Rectal smooth muscle tissue (tissue), 1 donor: ENCODE measurements at regions not wholly inside any gene's neighbourhood (a gene's known extent, or its start where the extent isn't known, plus 50 kb on each side); places are given as distances from the start of the nearest gene placed in this dataset.
A peak's percentile ranks its signal among the peaks of the same experiment; 100 is the strongest.

Experiments
- H3K27ac ChIP-seq: one replicate; pipeline ENCODE4 v1.7.0; 2013; ENCODE audit warnings: low read depth, low read length, inconsistent platforms
- H3K27me3 ChIP-seq: one replicate; pipeline ENCODE4 v1.7.0; 2013; ENCODE audit warnings: low read length; ENCODE audit not compliant: control insufficient read depth, insufficient read depth
- H3K36me3 ChIP-seq: one replicate; pipeline ENCODE4 v1.7.0; 2013; ENCODE audit warnings: low read length; ENCODE audit not compliant: control insufficient read depth, insufficient read depth
- H3K4me1 ChIP-seq: one replicate; pipeline ENCODE4 v1.7.0; 2013; ENCODE audit warnings: low read length; ENCODE audit not compliant: control insufficient read depth, insufficient read depth
- H3K4me3 ChIP-seq: one replicate; pipeline ENCODE4 v1.7.0; 2013; ENCODE audit warnings: low read length
- H3K9ac ChIP-seq: one replicate; pipeline ENCODE4 v1.7.0; 2013; ENCODE audit warnings: low read length

DNA sequence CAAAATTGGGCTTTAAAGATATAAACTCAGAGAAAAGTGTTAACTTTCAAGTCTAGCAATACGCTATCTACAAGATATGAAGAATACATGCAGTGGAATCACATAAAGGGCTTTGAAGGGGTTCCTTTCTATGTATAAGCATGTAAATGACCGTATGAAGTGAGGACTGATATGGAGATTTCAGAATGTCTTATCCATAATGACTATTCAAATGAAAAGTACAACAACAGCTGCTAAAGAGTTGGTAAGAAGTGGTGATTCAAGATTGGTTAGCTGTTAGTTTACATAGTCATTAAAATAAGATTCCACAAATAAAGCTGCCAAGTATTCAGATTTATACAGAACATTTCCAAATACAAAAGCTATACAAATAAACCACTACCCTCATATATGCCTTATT lies 153.4 kb upstream of the STARD13 start:
- H3K36me3 ChIP-seq = no peaks in the 10 kb centered on the region
- no peak overlapping the region for H3K4me3 ChIP-seq
- H3K4me1 ChIP-seq = no peaks in the 10 kb centered on the region
- H3K27me3 ChIP-seq = no peaks in the 10 kb centered on the region
- no peak overlapping the region for H3K27ac ChIP-seq
- no peak overlapping the region for H3K9ac ChIP-seq

DNA sequence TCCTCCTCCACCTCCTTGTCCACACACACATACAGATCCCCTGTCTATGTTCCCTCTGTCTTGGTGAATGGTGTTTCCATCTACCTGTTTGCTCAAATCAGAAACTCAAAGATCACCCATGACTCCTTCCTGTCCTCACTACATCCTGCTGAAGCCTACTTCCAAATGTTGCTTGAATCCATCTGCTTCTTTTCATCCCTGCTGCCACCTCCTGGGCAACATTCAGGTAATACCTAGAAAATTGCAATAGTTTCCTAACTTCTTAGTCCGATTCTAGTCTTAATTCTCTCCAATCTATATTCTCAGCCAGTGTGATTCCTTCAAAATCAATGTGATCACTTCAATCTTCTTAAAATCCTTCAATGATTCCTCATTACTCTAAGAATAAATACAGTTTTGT lies 155.5 kb upstream of the STARD13 start:
- Histone ChIP-seq H3K4me3 (no peak overlapping the region), H3K9ac (no peak overlapping the region), H3K36me3 (no peaks in the 10 kb centered on the region), H3K27ac (no peak overlapping the region), H3K4me1 (no peaks in the 10 kb centered on the region), H3K27me3 (no peaks in the 10 kb centered on the region)

DNA sequence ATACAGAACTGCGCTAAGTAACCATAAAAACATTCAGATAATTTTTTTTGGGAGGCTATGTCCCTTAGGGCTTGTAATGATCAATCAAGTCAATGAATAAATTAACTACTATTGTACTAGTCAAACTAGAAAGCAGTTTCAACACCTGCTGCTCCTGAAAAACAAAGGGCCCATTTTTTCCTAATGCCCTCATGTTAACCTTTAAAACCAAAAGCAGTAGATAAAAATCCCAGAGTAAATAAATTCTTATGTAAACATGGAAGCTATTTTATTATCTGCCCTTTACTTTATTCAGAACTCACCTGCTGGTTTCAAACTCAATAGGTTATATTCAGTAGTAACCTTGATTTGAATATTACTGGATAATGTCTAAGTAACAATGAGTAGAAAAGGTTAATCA lies 159.5 kb upstream of the STARD13 start:
- no peaks in the 10 kb centered on the region for H3K27me3 ChIP-seq
- H3K27ac ChIP-seq = no peak overlapping the region
- peaks cover 3% of the 10 kb centered on the region for H3K4me1 ChIP-seq
- H3K9ac ChIP-seq = no peak overlapping the region
- no peak overlapping the region for H3K4me3 ChIP-seq
- no peaks in the 10 kb centered on the region for H3K36me3 ChIP-seq

DNA sequence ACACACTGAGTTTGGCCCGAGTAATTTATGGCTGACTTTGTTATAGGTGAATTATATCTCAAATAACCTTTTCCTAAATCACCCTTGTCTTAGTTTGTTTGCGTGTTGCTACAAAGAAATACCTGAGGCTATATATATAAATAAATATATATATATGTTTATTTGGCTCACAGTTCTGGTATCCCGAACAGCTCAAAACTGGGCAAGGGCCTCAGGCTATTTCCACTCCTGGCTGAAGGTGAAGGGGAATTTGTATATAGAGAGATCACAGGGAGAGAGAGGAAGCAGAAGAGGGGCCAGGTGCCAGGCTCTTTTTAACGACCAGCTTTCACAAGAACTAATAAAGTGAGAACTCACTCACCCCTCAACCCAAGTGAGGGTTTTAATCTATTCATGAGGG lies 159.9 kb upstream of the STARD13 start:
- peak overlapping the region; percentile 28 for H3K27ac ChIP-seq
- no peak overlapping the region for H3K9ac ChIP-seq
- no peaks in the 10 kb centered on the region for H3K36me3 ChIP-seq
- H3K27me3 ChIP-seq = no peaks in the 10 kb centered on the region
- no peak overlapping the region for H3K4me3 ChIP-seq
- H3K4me1 ChIP-seq = peaks cover 3% of the 10 kb centered on the region

DNA sequence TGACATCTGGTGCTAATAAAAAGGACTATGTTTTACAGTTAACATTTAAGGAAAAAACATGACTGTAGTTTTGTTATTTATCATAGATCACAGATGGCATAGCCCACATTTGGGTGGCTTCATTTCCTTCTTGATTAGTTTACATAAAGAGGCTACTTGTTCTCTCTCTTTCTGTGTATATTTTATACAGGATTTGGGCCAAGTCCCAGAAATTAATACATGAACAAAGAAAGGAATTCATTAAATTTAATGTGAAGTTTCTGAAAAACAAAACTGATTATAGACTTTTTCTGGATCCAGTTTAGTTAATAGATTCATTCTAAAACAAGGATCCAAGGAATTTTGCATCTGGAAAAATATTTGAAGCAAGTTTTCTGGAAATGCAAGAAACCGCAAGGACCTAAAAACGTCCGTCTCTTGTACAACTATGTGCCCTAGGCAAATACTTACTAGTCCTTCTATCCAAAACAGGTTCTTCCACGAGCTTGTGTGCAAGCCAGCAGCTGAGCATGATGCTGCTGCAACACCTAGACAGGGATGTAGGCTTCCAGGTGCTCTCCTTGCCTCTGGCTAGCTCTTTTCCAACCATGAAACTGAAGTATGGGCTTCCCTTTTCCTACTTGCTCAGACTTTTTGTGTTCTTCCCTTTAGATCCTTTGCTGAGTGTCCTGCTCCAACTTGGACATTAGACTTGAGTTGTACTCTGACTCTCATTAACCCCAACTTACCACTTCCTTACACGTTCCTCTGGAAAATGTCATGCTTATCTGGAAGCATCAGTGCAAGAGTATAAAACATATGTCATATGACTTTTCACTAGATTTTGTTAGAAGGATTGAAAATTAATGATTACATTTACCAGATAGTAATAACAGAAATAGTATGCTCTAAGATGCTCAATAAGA lies 161.5 kb upstream of the STARD13 start:
- H3K27ac ChIP-seq = no peak overlapping the region
- peaks cover 3% of the 10 kb centered on the region for H3K4me1 ChIP-seq
- no peaks in the 10 kb centered on the region for H3K36me3 ChIP-seq
- H3K4me3 ChIP-seq = no peak overlapping the region
- no peak overlapping the region for H3K9ac ChIP-seq
- H3K27me3 ChIP-seq = no peaks in the 10 kb centered on the region

DNA sequence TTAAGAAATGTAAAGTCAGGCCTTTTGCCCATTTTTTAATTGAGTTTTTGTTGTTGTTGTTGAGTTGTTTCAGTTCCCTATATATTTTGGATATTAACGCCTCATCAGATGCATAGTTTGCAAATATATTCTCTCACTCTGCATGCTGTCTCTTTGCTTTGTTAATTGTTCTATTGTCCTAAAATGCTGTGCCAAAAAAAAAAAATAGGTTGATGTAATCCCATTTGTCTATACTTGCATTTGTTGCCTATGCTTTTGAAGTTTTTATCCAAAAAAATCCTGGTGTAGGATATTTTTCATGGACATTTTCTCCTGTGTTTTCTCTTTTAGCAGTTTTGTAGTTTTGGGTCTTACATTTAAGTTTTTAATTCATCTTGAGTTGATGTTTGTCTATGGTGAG lies 163.3 kb upstream of the STARD13 start:
- Histone ChIP-seq H3K36me3 (no peaks in the 10 kb centered on the region), H3K27ac (no peak overlapping the region)

DNA sequence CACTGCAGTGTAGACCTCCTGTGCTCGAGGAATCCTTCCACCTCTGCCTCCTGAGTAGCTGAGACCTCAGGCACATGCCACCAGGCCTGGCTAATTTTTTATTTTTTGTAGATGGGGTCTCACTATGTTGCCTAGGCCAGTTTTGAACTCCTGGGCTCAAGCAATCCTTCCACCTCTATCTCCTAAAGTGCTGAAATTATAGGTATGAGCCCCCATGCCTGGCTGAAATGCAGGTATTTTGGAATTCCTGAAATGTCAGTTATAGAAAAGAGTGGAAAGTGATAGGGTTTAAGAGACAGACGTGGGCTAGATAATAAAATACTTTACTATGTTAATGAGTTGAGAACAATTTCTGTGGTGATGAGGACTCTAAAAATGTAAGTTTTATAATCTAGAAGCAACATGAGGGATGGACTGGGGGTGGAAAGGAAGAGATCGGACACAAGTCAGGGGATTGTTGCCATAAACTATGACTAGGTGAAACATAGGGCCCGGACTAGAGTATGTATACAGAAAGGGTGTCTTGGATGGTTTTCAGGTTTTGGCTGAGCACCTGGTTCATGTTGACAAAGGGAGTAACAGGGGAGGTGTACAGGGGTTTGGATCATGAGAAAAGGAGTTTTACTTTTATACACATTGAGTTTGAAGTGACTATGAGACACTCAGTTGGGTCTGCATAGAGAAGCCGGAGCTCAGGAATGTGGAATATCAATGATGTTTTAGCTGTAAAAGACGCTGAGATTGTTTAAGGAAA lies 165.6 kb upstream of the STARD13 start:
- Histone ChIP-seq H3K27me3 (no peaks in the 10 kb centered on the region), H3K27ac (peak overlapping the region; percentile 44), H3K9ac (no peak overlapping the region), H3K4me3 (no peak overlapping the region), H3K4me1 (peaks cover 30% of the 10 kb centered on the region), H3K36me3 (no peaks in the 10 kb centered on the region)

More for the DNA sequence above, 163.3 kb upstream of the STARD13 start:
- Histone ChIP-seq H3K27me3 (no peaks in the 10 kb centered on the region), H3K4me3 (no peak overlapping the region), H3K9ac (no peak overlapping the region), H3K4me1 (peaks cover 16% of the 10 kb centered on the region)

DNA sequence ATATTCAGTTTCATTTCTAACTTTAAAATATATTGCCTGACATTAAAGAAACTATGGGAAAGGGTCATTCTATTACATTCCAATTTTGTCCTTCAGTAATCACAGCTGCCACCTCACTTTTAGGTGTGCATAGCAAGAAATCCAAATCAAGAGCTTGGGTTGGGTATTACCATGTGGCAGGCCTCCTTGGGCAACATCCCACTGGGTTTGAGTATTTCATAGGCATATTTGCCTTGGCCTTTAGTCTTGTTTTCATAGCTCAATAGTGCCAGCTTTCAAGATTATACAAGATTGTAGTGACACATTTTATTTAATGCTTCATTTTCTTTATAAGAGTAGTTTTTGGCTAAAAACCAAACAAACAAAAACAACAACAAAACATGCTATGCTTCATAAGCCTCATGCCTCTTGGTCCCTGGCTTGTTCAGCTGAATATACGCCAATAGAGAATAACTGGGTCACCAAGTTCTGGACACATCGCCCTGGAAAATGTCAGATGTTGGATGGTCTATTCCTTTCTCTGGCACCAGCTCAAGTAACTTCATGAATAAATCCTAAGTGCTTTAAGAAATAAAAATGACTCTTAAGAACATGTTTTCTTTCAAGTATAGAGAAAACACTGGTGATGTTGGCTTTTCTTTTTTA lies 167.4 kb upstream of the STARD13 start:
- H3K4me3 ChIP-seq = no peak overlapping the region
- H3K9ac ChIP-seq = no peak overlapping the region
- peaks cover 26% of the 10 kb centered on the region for H3K4me1 ChIP-seq
- no peaks in the 10 kb centered on the region for H3K27me3 ChIP-seq
- peak overlapping the region; percentile 64 for H3K27ac ChIP-seq
- no peaks in the 10 kb centered on the region for H3K36me3 ChIP-seq

DNA sequence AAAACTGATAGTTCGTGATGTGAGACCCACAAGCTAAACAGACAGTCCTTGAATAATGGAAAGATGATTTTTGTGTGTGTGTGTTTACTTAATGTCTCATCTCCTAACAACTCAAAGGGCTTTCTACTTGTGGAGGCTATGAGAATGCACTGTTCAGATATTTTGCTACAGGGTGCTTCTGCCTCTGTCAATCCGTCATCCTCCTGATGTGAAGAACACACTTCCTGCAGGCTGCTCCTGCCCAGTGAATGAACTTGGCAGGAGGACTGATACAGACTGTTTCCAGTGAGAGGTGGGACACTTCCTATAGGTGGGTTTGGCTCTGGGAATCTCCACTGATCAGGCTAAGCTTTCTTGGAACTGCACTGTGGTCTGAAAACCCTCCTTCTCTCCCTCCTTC lies 168.4 kb upstream of the STARD13 start:
- Histone ChIP-seq H3K27me3 (no peaks in the 10 kb centered on the region), H3K36me3 (no peaks in the 10 kb centered on the region), H3K4me3 (no peak overlapping the region), H3K4me1 (peaks cover 26% of the 10 kb centered on the region), H3K9ac (no peak overlapping the region), H3K27ac (peak overlapping the region; percentile 64)

DNA sequence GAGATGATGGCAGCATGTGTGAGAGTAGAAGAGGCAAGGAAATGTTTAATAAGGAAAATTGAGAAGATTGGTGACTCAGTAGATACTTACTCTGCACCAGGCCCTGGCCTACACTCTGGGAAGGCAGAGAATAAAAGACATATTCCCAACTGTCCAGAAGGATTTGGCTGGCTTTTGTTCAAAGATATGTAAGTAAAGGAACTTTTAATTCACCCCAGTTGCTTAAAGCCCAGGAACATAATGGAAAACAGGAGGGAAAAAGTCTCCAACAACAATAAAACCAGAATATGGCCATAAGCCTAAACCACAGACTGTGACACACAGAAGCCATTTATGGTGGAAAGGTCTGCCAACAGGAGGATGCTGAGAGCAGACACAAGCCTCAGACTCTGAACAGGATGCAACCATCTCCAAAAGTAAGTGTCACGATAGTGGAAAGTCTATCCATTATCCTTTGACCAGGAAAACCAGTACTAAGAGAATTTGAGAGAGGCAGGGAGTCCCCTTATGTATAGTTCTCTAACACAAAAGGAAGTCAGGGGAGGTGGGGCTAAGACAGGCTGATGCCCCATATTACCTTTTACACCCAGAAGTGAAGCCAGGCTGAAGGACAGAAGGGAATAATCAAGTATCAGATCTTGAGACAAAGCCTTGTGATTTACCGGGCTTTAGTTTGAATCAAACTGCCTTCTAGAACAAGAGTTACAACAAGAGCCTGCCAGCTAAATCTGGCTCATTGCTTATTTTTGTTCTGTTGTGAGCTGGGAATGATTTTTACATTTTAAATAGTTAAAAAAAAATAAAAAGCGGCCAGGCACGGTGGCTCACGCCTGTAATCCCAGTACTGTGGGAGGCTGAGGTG lies 169.5 kb upstream of the STARD13 start:
- H3K4me1 ChIP-seq = peaks cover 26% of the 10 kb centered on the region

DNA sequence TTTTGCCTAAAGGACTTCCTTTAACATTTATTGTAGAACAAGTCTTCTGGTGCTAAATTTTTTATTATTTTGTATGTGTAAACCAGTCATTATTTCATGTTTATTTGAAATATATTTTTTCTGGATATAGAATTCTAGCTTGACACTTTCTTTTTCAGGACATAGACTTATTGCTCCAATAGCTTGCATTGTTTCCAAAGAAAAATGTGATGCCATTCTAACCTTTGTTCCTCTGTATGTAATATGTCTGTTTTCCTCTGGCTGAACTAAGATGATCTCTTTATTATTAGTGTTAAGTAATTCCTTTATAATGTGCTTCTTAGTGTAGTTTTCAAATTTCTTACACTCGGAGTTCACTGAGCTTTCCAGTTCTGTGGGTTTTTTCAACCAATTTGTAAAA lies 174.1 kb upstream of the STARD13 start:
- no peak overlapping the region for H3K4me3 ChIP-seq
- peaks cover 7% of the 10 kb centered on the region for H3K4me1 ChIP-seq
- no peak overlapping the region for H3K27ac ChIP-seq
- H3K9ac ChIP-seq = no peak overlapping the region
- H3K36me3 ChIP-seq = no peaks in the 10 kb centered on the region
- H3K27me3 ChIP-seq = no peaks in the 10 kb centered on the region

More for the DNA sequence above, 169.5 kb upstream of the STARD13 start:
- peak overlapping the region; percentile 56 for H3K27ac ChIP-seq
- no peaks in the 10 kb centered on the region for H3K36me3 ChIP-seq
- no peaks in the 10 kb centered on the region for H3K27me3 ChIP-seq
- H3K9ac ChIP-seq = no peak overlapping the region
- no peak overlapping the region for H3K4me3 ChIP-seq

DNA sequence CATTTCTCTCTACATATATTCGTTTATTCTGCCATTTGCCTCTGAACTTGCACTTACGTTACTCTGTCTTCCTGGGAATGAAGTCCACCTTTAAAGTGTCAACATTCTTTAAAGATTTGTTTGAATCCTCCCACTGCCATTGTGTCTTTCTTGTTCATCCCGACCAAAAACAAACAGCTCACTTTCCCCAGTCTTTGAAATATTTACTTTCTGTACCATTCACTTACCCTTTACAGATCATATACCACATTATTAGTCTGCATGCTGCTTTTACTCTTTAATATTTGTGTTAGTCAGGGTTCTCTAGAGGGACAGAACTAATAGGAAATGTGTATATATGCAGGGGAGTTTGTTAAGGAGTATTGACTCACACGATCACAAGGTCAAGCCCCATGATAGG lies 176.6 kb upstream of the STARD13 start:
- H3K27ac ChIP-seq = no peak overlapping the region
- no peak overlapping the region for H3K9ac ChIP-seq
- no peaks in the 10 kb centered on the region for H3K36me3 ChIP-seq
- H3K4me3 ChIP-seq = no peak overlapping the region
- H3K4me1 ChIP-seq = no peaks in the 10 kb centered on the region
- H3K27me3 ChIP-seq = no peaks in the 10 kb centered on the region
